ENCODE measurements at regions not wholly inside any gene's neighbourhood (a gene's known extent, or its start where the extent isn't known, plus 50 kb on each side); places are given as distances from the start of the nearest gene placed in this dataset.

GRCh38 chr4:128686810-128687209 is 122.7 kb upstream of the JADE1 start:
- TF ChIP-seq, protein P1, sequence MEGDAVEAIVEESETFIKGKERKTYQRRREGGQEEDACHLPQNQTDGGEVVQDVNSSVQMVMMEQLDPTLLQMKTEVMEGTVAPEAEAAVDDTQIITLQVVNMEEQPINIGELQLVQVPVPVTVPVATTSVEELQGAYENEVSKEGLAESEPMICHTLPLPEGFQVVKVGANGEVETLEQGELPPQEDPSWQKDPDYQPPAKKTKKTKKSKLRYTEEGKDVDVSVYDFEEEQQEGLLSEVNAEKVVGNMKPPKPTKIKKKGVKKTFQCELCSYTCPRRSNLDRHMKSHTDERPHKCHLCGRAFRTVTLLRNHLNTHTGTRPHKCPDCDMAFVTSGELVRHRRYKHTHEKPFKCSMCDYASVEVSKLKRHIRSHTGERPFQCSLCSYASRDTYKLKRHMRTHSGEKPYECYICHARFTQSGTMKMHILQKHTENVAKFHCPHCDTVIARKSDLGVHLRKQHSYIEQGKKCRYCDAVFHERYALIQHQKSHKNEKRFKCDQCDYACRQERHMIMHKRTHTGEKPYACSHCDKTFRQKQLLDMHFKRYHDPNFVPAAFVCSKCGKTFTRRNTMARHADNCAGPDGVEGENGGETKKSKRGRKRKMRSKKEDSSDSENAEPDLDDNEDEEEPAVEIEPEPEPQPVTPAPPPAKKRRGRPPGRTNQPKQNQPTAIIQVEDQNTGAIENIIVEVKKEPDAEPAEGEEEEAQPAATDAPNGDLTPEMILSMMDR (conservative IDR thresholded peaks at IDR 0.05; ENCODE audit: low read depth, low read length) = no peak
- TF ChIP-seq SMC3 (IDR thresholded peaks at IDR 0.05; ENCODE audit: low read depth, low read length) = no peak
- TF ChIP-seq FOS (IDR thresholded peaks at IDR 0.05; ENCODE audit: low read depth, low read length) = no peak
- TF ChIP-seq RAD21 (IDR thresholded peaks at IDR 0.05; ENCODE audit: low read length) = no peak
- no peak for TF ChIP-seq MAFK (IDR thresholded peaks at IDR 0.05; ENCODE audit: low read depth, low read length)
- no peak for TF ChIP-seq POLR2A (IDR thresholded peaks at IDR 0.05; ENCODE audit: low read depth, low read length)
- TF ChIP-seq CHD1 (IDR thresholded peaks at IDR 0.05; ENCODE audit: low read depth, low read length) = no peak

Data from IMR-90 (cell line).